Fibroblast of lung (primary cell): ENCODE measurements at regions not wholly inside any gene's neighbourhood (a gene's known extent, or its start where the extent isn't known, plus 50 kb on each side); places are given as distances from the start of the nearest gene placed in this dataset.

ENCODE experiments used
- EZH2 ChIP-seq: IDR thresholded peaks from 2 replicates; pipeline ENCODE4 v1.5.1; 2012; ENCODE audit warnings: low read length, control low read depth, mild to moderate bottlenecking; ENCODE audit errors: missing control alignments
- TF ChIP-seq, protein P1 (sequence below), 2 donors: IDR thresholded peaks in 1 of 2; conservative IDR thresholded peaks in 1 of 2; 1 replicate in 1 of 2; 2 replicates in 1 of 2; pipeline ENCODE4 v1.5.1; 2011 to 2012; ENCODE audit warnings: low read length in 2 of 2, control low read depth in 1 of 2, inconsistent platforms in 1 of 2, low read depth in 1 of 2, mild to moderate bottlenecking in 1 of 2

- TF ChIP-seq, protein P1, sequence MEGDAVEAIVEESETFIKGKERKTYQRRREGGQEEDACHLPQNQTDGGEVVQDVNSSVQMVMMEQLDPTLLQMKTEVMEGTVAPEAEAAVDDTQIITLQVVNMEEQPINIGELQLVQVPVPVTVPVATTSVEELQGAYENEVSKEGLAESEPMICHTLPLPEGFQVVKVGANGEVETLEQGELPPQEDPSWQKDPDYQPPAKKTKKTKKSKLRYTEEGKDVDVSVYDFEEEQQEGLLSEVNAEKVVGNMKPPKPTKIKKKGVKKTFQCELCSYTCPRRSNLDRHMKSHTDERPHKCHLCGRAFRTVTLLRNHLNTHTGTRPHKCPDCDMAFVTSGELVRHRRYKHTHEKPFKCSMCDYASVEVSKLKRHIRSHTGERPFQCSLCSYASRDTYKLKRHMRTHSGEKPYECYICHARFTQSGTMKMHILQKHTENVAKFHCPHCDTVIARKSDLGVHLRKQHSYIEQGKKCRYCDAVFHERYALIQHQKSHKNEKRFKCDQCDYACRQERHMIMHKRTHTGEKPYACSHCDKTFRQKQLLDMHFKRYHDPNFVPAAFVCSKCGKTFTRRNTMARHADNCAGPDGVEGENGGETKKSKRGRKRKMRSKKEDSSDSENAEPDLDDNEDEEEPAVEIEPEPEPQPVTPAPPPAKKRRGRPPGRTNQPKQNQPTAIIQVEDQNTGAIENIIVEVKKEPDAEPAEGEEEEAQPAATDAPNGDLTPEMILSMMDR (conservative IDR thresholded peaks at IDR 0.05 in 1 of 2, IDR thresholded peaks at IDR 0.05 in 1 of 2; ENCODE audit: low read depth in 1 of 2, low read length in 2 of 2): no peak
- TF ChIP-seq EZH2: no peak
Observed at GRCh38 chr18:22334567-22334966, 83.1 kb downstream of the CTAGE1 start.
